Astrocyte (in vitro differentiated cells and primary cell): ENCODE measurements at regions not wholly inside any gene's neighbourhood (a gene's known extent, or its start where the extent isn't known, plus 50 kb on each side); places are given as distances from the start of the nearest gene placed in this dataset.
A peak's percentile ranks its signal among the peaks of the same experiment; 100 is the strongest.

Source experiments
- DNase-seq: peaks from one replicate; pipeline ENCODE4 v3.0.0-alpha.2; 2010; ENCODE audit warnings: low read depth
- FAIRE-seq: peaks from 2 replicates; lab custom pipeline; 2011; peaks lifted over from hg19 to GRCh38; lab: Jason Lieb, UNC
- H2AFZ ChIP-seq: 2 replicates; pipeline ENCODE4 v1.6.0; 2012; ENCODE audit warnings: low read depth, low read length, inconsistent platforms
- H3K27ac ChIP-seq: 2 replicates; pipeline ENCODE4 v1.5.1; 2011; ENCODE audit warnings: low read depth, low read length, inconsistent platforms
- H3K27me3 ChIP-seq: 2 replicates; pipeline ENCODE4 v1.6.0; 2011; ENCODE audit warnings: low read length, inconsistent platforms; ENCODE audit not compliant: insufficient read depth
- H3K36me3 ChIP-seq: 2 replicates; pipeline ENCODE4 v1.5.1; 2011; ENCODE audit warnings: low read length, inconsistent platforms; ENCODE audit not compliant: insufficient read depth
- H3K4me1 ChIP-seq: 2 replicates; pipeline ENCODE4 v1.5.1; 2011; ENCODE audit warnings: low read length, inconsistent platforms; ENCODE audit not compliant: insufficient read depth
- H3K4me2 ChIP-seq: 2 replicates; pipeline ENCODE4 v1.6.0; 2012; ENCODE audit warnings: low read length, inconsistent platforms
- H3K4me3 ChIP-seq: 2 replicates; pipeline ENCODE4 v1.5.1; 2011; ENCODE audit warnings: low read depth, mild to moderate bottlenecking, low read length, inconsistent platforms; ENCODE audit not compliant: insufficient read depth
- H3K79me2 ChIP-seq: 2 replicates; pipeline ENCODE4 v1.6.0; 2012; ENCODE audit warnings: mild to moderate bottlenecking, low read length, inconsistent platforms; ENCODE audit not compliant: insufficient read depth
- H3K9ac ChIP-seq: 2 replicates; pipeline ENCODE4 v1.6.0; 2012; ENCODE audit warnings: mild to moderate bottlenecking, low read length, inconsistent platforms
- H3K9me3 ChIP-seq: 2 replicates; pipeline ENCODE4 v1.5.1; 2012; ENCODE audit warnings: low read depth, mild to moderate bottlenecking, low read length, inconsistent platforms; ENCODE audit not compliant: insufficient read depth
- H4K20me1 ChIP-seq: 2 replicates; pipeline ENCODE4 v1.6.0; 2012; ENCODE audit warnings: low read length, inconsistent platforms; ENCODE audit not compliant: insufficient read depth
- H3K27ac Mint-ChIP-seq: one replicate; pipeline ENCODE4 v1.8.0; 2021; ENCODE audit warnings: mild to moderate bottlenecking, mixed read lengths; ENCODE audit not compliant: unreplicated experiment
- H3K27me3 Mint-ChIP-seq: one replicate; pipeline ENCODE4 v1.8.0; 2021; ENCODE audit warnings: low read depth, mixed read lengths; ENCODE audit not compliant: unreplicated experiment
- H3K36me3 Mint-ChIP-seq: one replicate; pipeline ENCODE4 v1.8.0; 2021; ENCODE audit warnings: low read depth, mixed read lengths; ENCODE audit not compliant: unreplicated experiment
- H3K4me1 Mint-ChIP-seq: one replicate; pipeline ENCODE4 v1.8.0; 2021; ENCODE audit warnings: low read depth, mixed read lengths; ENCODE audit not compliant: unreplicated experiment
- H3K4me3 Mint-ChIP-seq: one replicate; pipeline ENCODE4 v1.8.0; 2021; ENCODE audit warnings: mild to moderate bottlenecking, moderate library complexity, mixed read lengths; ENCODE audit not compliant: unreplicated experiment
- H3K9me3 Mint-ChIP-seq: one replicate; pipeline ENCODE4 v1.8.0; 2021; ENCODE audit warnings: mild to moderate bottlenecking, mixed read lengths; ENCODE audit not compliant: unreplicated experiment
- CTCF ChIP-seq: IDR thresholded peaks from 2 replicates; pipeline ENCODE4 v1.5.1; 2011; ENCODE audit warnings: low read depth, mild to moderate bottlenecking, inconsistent platforms, low read length, moderate library complexity; ENCODE audit not compliant: insufficient read depth
- EZH2 ChIP-seq: IDR thresholded peaks from 2 replicates; pipeline ENCODE4 v1.6.1; 2012; ENCODE audit warnings: mild to moderate bottlenecking, low read length, inconsistent platforms; ENCODE audit not compliant: insufficient read depth

DNA sequence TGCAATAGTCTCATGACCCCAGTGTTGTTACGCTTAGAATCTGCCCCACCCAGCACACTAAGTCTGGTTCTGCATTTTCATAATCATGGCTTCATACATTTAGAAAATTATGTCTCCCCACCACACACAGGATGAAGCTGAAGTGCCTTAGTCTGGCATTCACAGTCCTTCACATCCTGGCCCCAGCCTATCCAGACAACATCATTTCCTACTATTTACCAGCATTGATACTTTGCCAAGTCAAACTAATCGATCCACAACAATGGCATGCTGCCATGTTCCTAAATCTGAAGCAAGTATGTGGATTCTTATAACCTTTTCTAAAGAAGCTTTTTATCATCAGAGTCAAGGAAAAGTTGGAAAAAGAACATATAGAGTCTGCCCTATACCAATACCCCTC is 132.4 kb upstream of the FBXL4 start:
- DNase-seq (no peak), FAIRE-seq (no peak)
- H3K4me1 Mint-ChIP-seq = peaks cover 9% of the 10 kb centered on the region
- Histone ChIP-seq H3K9ac (no peak overlapping the region), H3K9me3 (no peaks in the 10 kb centered on the region), H4K20me1 (no peaks in the 10 kb centered on the region), H3K27ac (no peak overlapping the region), H3K36me3 (no peaks in the 10 kb centered on the region), H3K4me2 (no peak overlapping the region), H3K4me1 (no peaks in the 10 kb centered on the region), H3K27me3 (no peaks in the 10 kb centered on the region), H3K79me2 (no peaks in the 10 kb centered on the region), H3K4me3 (no peak overlapping the region), H2AFZ (no peak overlapping the region)
- no peak for TF ChIP-seq CTCF
- TF ChIP-seq EZH2 = no peak
- peak overlapping the region; percentile 34 for H3K27ac Mint-ChIP-seq
- H3K27me3 Mint-ChIP-seq = peaks cover 5% of the 10 kb centered on the region
- H3K4me3 Mint-ChIP-seq = no peak overlapping the region
- no peaks in the 10 kb centered on the region for H3K36me3 Mint-ChIP-seq
- H3K9me3 Mint-ChIP-seq = no peaks in the 10 kb centered on the region

- no peaks in the 10 kb centered on the region for H3K79me2 ChIP-seq
- TF ChIP-seq EZH2 = no peak
- no peak for TF ChIP-seq CTCF
- H3K36me3 Mint-ChIP-seq = no peaks in the 10 kb centered on the region
- H3K27ac ChIP-seq = no peak overlapping the region
- no peak overlapping the region for H3K27ac Mint-ChIP-seq
- no peak overlapping the region for H3K9ac ChIP-seq
- no peaks in the 10 kb centered on the region for H3K27me3 ChIP-seq
- peaks cover 9% of the 10 kb centered on the region for H3K4me1 Mint-ChIP-seq
- H3K4me1 ChIP-seq = no peaks in the 10 kb centered on the region
- no peaks in the 10 kb centered on the region for H3K36me3 ChIP-seq
- H3K27me3 Mint-ChIP-seq = peaks cover 5% of the 10 kb centered on the region
- no peak overlapping the region for H3K4me3 Mint-ChIP-seq
- H3K9me3 Mint-ChIP-seq = no peaks in the 10 kb centered on the region
- no peak for DNase-seq
- H3K9me3 ChIP-seq = no peaks in the 10 kb centered on the region
- no peak overlapping the region for H3K4me3 ChIP-seq
- H4K20me1 ChIP-seq = no peaks in the 10 kb centered on the region
- H2AFZ ChIP-seq = no peak overlapping the region
- no peak overlapping the region for H3K4me2 ChIP-seq
- no peak for FAIRE-seq
These were observed 131.3 kb upstream of the FBXL4 start for GRCh38 chr6:99079058-99079457.

DNA sequence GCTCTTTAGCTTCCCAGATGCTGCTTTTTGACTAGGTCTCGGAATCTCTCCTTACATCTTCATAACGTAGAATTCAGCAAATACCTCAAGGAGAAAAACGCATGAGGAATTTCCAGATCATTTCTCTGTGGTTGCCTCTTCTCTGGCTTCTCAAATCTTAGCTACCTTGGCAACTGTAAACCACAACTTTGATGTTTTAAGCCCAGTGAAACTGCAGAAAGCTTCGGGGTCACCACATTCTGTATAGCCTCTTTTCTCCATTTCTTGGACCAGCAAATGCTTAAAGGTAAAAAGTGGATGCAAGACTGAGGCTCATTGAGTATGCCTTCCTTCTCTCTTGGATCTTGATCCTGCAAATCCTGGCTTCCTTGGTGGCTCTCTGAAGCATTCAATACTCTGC is 125.5 kb upstream of the FBXL4 start:
- Histone ChIP-seq H3K79me2 (no peaks in the 10 kb centered on the region), H3K27ac (no peak overlapping the region), H4K20me1 (no peaks in the 10 kb centered on the region), H3K9me3 (no peaks in the 10 kb centered on the region), H3K27me3 (no peaks in the 10 kb centered on the region), H3K9ac (no peak overlapping the region), H3K4me2 (no peak overlapping the region), H3K36me3 (no peaks in the 10 kb centered on the region), H2AFZ (no peak overlapping the region), H3K4me3 (no peak overlapping the region), H3K4me1 (no peaks in the 10 kb centered on the region)
- no peaks in the 10 kb centered on the region for H3K9me3 Mint-ChIP-seq
- H3K27ac Mint-ChIP-seq = no peak overlapping the region
- TF ChIP-seq EZH2 (no peak), CTCF (no peak)
- no peak overlapping the region for H3K4me3 Mint-ChIP-seq
- DNase-seq (no peak), FAIRE-seq (no peak)
- H3K4me1 Mint-ChIP-seq = no peaks in the 10 kb centered on the region
- H3K36me3 Mint-ChIP-seq = no peaks in the 10 kb centered on the region
- H3K27me3 Mint-ChIP-seq = peaks cover 5% of the 10 kb centered on the region
